HCT116 (cell line): ENCODE measurements at regions not wholly inside any gene's neighbourhood (a gene's known extent, or its start where the extent isn't known, plus 50 kb on each side); places are given as distances from the start of the nearest gene placed in this dataset.

Experiments
- ATAC-seq: fragments of 200-7000 bp; cut with Tn5 transposase; 2 replicates; pipeline ENCODE4 v1.9.1; 2020; ENCODE audit warnings: mild to moderate bottlenecking, moderate library complexity
- BruUV-seq: library from RNA; stranded (reverse); fragments of 400-500 nt; replicated peaks from 2 replicates; lab custom pipeline; 2021; lab: Mats Ljungman, UMichigan
- CTCF ChIA-PET: fragments of 300-600 bp; sonication (Branson Sonifier 250); formaldehyde crosslinking; loops from one replicate; lab custom pipeline; 2021; ENCODE audit warnings: antibody characterized with exemption; lab: Charles Lee
- POLR2A ChIA-PET: fragments of 300-600, 350-600 bp; sonication (Branson Sonifier 250); formaldehyde crosslinking; loops from one replicate; lab custom pipeline; 2021; ENCODE audit warnings: antibody characterized with exemption; lab: Charles Lee
- RAD21 ChIA-PET, 2 experiments: fragments of 300-600 bp; sonication (Branson Sonifier 250); formaldehyde crosslinking; loops; one replicate each; lab custom pipeline; 2023; ENCODE audit warnings: low total read pairs in 2 of 2; ENCODE audit not compliant: uncharacterized antibody in 2 of 2, unreplicated experiment in 2 of 2, low non-redundant PET in 1 of 2; lab: Charles Lee
- DNase-seq: peaks from one replicate; pipeline ENCODE4 v3.0.0-alpha.2; 2010; ENCODE audit warnings: low read depth, low spot score
- H2AFZ ChIP-seq: fragments of 200-600 bp; shearing (Covaris generic), sonication (generic); 2 replicates; pipeline ENCODE4 v1.6.1; 2017; ENCODE audit warnings: low read depth, mixed run types, mixed read lengths, antibody characterized with exemption, low read length; ENCODE audit not compliant: poor library complexity, severe bottlenecking
- H3K27ac ChIP-seq: 2 replicates; pipeline ENCODE4 v1.5.1; 2012; ENCODE audit warnings: low read depth, low read length
- H3K27me3 ChIP-seq: fragments of 200-600 bp; sonication (generic); 2 replicates; pipeline ENCODE4 v1.6.1; 2016; ENCODE audit warnings: mixed run types, low read length, mixed read lengths; ENCODE audit not compliant: insufficient read depth
- H3K36me3 ChIP-seq, 2 experiments: fragments of 200-500 bp in 1 of 2; fragments of 200-600 bp in 1 of 2; sonication (Bioruptor generic) in 1 of 2; sonication (generic) in 1 of 2; 2 replicates each; pipeline versions ENCODE4 v1.5.1 to v1.6.1; 2014 to 2016; ENCODE audit warnings: low read length in 2 of 2, inconsistent platforms in 1 of 2, mixed read lengths in 1 of 2, mixed run types in 1 of 2; ENCODE audit not compliant: insufficient read depth in 2 of 2, control insufficient read depth in 1 of 2
- H3K4me1 ChIP-seq, 2 experiments: fragments of 200-600 bp in 1 of 2; sonication (generic) in 1 of 2; 2 replicates each; pipeline versions ENCODE4 v1.5.1 to v1.6.1; 2012 to 2017; ENCODE audit warnings: low read length in 2 of 2, inconsistent platforms in 1 of 2, mild to moderate bottlenecking in 1 of 2, mixed read lengths in 1 of 2, mixed run types in 1 of 2, moderate library complexity in 1 of 2; ENCODE audit not compliant: insufficient read depth in 2 of 2, control insufficient read depth in 1 of 2
- H3K4me2 ChIP-seq: fragments of 200-600 bp; sonication (generic); 2 replicates; pipeline ENCODE4 v1.6.1; 2017; ENCODE audit warnings: mixed run types, low read length, mixed read lengths
- H3K4me3 ChIP-seq, 2 experiments: fragments of 200-600 bp in 1 of 2; sonication (generic) in 1 of 2; replicated peaks in 1 of 2; 2 replicates each; pipeline ENCODE4 v1.5.1; 2011 to 2016; ENCODE audit warnings: low read length in 2 of 2, control low read depth in 1 of 2, low read depth in 1 of 2, mild to moderate bottlenecking in 1 of 2, mixed read lengths in 1 of 2, mixed run types in 1 of 2
- H3K79me2 ChIP-seq: fragments of 200-600 bp; sonication (generic); 2 replicates; pipeline ENCODE4 v1.6.1; 2017; ENCODE audit warnings: mild to moderate bottlenecking, mixed run types, low read length, moderate library complexity, mixed read lengths; ENCODE audit not compliant: insufficient read depth
- H3K9ac ChIP-seq: fragments of 200-600 bp; sonication (generic); 2 replicates; pipeline ENCODE4 v1.6.1; 2016; ENCODE audit warnings: low read length, mixed read lengths
- H3K9me2 ChIP-seq: fragments of 200-600 bp; sonication (generic), shearing (Covaris generic); 2 replicates; pipeline ENCODE4 v1.6.1; 2017; ENCODE audit warnings: mixed run types, mild to moderate bottlenecking, moderate library complexity; ENCODE audit not compliant: insufficient read depth
- H3K9me3 ChIP-seq, 2 experiments: fragments of 200-500 bp in 1 of 2; fragments of 200-600 bp in 1 of 2; sonication (Bioruptor generic) in 1 of 2; sonication (generic) in 1 of 2; 2 replicates each; pipeline ENCODE4 v1.6.1; 2014 to 2017; ENCODE audit warnings: low read length in 2 of 2, mixed read lengths in 2 of 2, inconsistent platforms in 1 of 2, low read depth in 1 of 2, mild to moderate bottlenecking in 1 of 2, mixed run types in 1 of 2, moderate library complexity in 1 of 2; ENCODE audit not compliant: control insufficient read depth in 1 of 2, insufficient read depth in 1 of 2
- H4K20me1 ChIP-seq: fragments of 200-600 bp; sonication (generic), shearing (Covaris generic); 2 replicates; pipeline ENCODE4 v1.6.1; 2017; ENCODE audit warnings: mixed run types, mild to moderate bottlenecking, moderate library complexity; ENCODE audit not compliant: insufficient read depth
- CEBPB ChIP-seq: IDR thresholded peaks from 2 replicates; pipeline ENCODE4 v1.6.1; 2012; ENCODE audit warnings: low read depth
- EZH2 ChIP-seq: fragments of 200-600 bp; sonication (generic); IDR thresholded peaks from 2 replicates; pipeline ENCODE4 v1.6.1; 2017; ENCODE audit warnings: antibody characterized with exemption, mixed run types
- POLR2AphosphoS5 ChIP-seq: IDR thresholded peaks from 2 replicates; pipeline ENCODE4 v1.6.1; 2011; ENCODE audit warnings: mild to moderate bottlenecking, low read depth, low read length, moderate library complexity
- RAD21 ChIP-seq: IDR thresholded peaks from 2 replicates; pipeline ENCODE4 v1.6.1; 2012; ENCODE audit warnings: low read depth, mild to moderate bottlenecking
- intact Hi-C: fragments of 100-400 bp; cut with micrococcal nuclease; formaldehyde crosslinking; loops from 2 replicates; pipeline ENCODE4 v1.10.0; 2022
- TF ChIP-seq, protein P1 (sequence below): IDR thresholded peaks from 2 replicates; pipeline ENCODE4 v1.6.1; 2012; ENCODE audit warnings: low read depth
- TF ChIP-seq, protein P2 (sequence below): IDR thresholded peaks from 2 replicates; pipeline ENCODE4 v1.6.1; 2012
- TF ChIP-seq, protein P3 (sequence below), 3 experiments: fragments of 200-600 bp in 1 of 3; sonication (generic) in 1 of 3; IDR thresholded peaks in 2 of 3; conservative IDR thresholded peaks in 1 of 3; 2 replicates each; pipeline ENCODE4 v1.5.1; 2012 to 2017; ENCODE audit warnings: low read depth in 2 of 3, low read length in 2 of 3, antibody characterized with exemption in 1 of 3, borderline replicate concordance in 1 of 3, control low read depth in 1 of 3, mild to moderate bottlenecking in 1 of 3, mixed read lengths in 1 of 3, mixed run types in 1 of 3, moderate library complexity in 1 of 3; ENCODE audit not compliant: insufficient read depth in 1 of 3

DNA sequence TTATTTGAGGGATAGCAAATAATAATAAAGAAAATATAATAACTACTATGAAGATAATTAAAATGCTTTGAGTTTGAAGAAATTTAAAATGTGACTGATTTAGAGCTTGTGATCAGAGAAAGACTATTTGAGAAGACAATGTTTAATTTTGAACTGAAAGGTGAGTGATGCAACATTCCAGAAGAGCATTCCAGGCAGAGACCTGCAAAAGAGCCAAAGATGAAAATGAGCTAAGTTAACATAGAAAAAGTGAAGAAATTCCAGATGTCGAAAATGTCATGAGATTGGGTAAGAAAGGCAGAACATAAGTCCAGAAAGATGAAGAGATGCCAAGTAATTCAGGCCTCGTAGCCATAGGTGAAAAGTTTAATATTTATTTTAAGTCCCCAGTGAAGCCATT is 215.8 kb downstream of the FSIP2 start (continued):
- TF ChIP-seq, protein P1, sequence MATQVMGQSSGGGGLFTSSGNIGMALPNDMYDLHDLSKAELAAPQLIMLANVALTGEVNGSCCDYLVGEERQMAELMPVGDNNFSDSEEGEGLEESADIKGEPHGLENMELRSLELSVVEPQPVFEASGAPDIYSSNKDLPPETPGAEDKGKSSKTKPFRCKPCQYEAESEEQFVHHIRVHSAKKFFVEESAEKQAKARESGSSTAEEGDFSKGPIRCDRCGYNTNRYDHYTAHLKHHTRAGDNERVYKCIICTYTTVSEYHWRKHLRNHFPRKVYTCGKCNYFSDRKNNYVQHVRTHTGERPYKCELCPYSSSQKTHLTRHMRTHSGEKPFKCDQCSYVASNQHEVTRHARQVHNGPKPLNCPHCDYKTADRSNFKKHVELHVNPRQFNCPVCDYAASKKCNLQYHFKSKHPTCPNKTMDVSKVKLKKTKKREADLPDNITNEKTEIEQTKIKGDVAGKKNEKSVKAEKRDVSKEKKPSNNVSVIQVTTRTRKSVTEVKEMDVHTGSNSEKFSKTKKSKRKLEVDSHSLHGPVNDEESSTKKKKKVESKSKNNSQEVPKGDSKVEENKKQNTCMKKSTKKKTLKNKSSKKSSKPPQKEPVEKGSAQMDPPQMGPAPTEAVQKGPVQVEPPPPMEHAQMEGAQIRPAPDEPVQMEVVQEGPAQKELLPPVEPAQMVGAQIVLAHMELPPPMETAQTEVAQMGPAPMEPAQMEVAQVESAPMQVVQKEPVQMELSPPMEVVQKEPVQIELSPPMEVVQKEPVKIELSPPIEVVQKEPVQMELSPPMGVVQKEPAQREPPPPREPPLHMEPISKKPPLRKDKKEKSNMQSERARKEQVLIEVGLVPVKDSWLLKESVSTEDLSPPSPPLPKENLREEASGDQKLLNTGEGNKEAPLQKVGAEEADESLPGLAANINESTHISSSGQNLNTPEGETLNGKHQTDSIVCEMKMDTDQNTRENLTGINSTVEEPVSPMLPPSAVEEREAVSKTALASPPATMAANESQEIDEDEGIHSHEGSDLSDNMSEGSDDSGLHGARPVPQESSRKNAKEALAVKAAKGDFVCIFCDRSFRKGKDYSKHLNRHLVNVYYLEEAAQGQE: no peak
- TF ChIP-seq POLR2AphosphoS5: no peak
- no peak for TF ChIP-seq CEBPB

DNA sequence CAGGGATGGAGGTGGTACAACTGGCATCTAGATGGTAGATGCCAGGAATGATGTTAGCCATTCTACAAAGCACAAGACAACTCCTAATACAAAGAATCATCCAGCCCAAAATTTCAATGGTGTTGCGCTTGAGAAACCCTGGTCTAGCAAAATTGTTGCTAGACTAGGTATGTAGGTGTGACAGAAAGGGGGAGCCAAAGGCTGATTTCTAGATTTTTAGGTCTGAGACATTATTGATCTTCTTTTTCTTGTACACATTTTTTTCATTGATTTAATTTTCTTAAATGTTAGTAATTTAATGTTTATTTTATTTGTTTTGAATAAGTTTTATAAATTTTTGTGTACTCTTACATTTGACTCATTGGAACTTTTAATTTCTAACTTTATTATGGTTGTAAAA is 216.4 kb downstream of the FSIP2 start:
- no peak overlapping the region for H2AFZ ChIP-seq
- intact Hi-C loops: no loop called here
- no peaks in the 10 kb centered on the region for H3K79me2 ChIP-seq
- RAD21 ChIA-PET: no interaction called here
- H3K36me3 ChIP-seq: no peaks in the 10 kb centered on the region
- ATAC-seq (no peak), DNase-seq (no peak)
- no peaks in the 10 kb centered on the region for H3K4me1 ChIP-seq
- H3K4me2 ChIP-seq: no peak overlapping the region
- H3K9ac ChIP-seq: no peak overlapping the region
- no peaks in the 10 kb centered on the region; the same call in 1 of the 2 replicates for H3K9me2 ChIP-seq
- H3K27ac ChIP-seq: no peak overlapping the region
- no peaks in the 10 kb centered on the region for H3K9me3 ChIP-seq
- CTCF ChIA-PET: no interaction called here
- POLR2A ChIA-PET: no interaction called here
- TF ChIP-seq, protein P2, sequence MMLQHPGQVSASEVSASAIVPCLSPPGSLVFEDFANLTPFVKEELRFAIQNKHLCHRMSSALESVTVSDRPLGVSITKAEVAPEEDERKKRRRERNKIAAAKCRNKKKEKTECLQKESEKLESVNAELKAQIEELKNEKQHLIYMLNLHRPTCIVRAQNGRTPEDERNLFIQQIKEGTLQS: no peak
- TF ChIP-seq RAD21: peak; percentile 21; the same call in 1 of the 2 replicates
- TF ChIP-seq, protein P3, sequence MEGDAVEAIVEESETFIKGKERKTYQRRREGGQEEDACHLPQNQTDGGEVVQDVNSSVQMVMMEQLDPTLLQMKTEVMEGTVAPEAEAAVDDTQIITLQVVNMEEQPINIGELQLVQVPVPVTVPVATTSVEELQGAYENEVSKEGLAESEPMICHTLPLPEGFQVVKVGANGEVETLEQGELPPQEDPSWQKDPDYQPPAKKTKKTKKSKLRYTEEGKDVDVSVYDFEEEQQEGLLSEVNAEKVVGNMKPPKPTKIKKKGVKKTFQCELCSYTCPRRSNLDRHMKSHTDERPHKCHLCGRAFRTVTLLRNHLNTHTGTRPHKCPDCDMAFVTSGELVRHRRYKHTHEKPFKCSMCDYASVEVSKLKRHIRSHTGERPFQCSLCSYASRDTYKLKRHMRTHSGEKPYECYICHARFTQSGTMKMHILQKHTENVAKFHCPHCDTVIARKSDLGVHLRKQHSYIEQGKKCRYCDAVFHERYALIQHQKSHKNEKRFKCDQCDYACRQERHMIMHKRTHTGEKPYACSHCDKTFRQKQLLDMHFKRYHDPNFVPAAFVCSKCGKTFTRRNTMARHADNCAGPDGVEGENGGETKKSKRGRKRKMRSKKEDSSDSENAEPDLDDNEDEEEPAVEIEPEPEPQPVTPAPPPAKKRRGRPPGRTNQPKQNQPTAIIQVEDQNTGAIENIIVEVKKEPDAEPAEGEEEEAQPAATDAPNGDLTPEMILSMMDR (IDR thresholded peaks at IDR 0.05 in 2 of 3, conservative IDR thresholded peaks at IDR 0.05 in 1 of 3; ENCODE audit: borderline replicate concordance in 1 of 3, insufficient read depth in 1 of 3, low read depth in 2 of 3, low read length in 2 of 3): 0 out of 6 replicates have a peak, but pooled peaks of 1 of the 3 experiments have one; percentile 14
- no peak for TF ChIP-seq EZH2
- no peaks in the 10 kb centered on the region for H3K27me3 ChIP-seq
- H4K20me1 ChIP-seq: no peaks in the 10 kb centered on the region
- BruUV-seq: no TSS peak
- H3K4me3 ChIP-seq: no peak overlapping the region
